ENCODE measurements at regions not wholly inside any gene's neighbourhood (a gene's known extent, or its start where the extent isn't known, plus 50 kb on each side); places are given as distances from the start of the nearest gene placed in this dataset.

- no peak for TF ChIP-seq POLR2AphosphoS5 (IDR thresholded peaks at IDR 0.05)
- TF ChIP-seq CTCF (IDR thresholded peaks at IDR 0.05): no peak
- no peak for TF ChIP-seq POLR2A (IDR thresholded peaks at IDR 0.05)
These were observed 90.5 kb downstream of the GPX5 start for GRCh38 chr6:28615955-28616747.

All from upper lobe of left lung (tissue), 4 donors.